HepG2 (cell line): ENCODE measurements at regions not wholly inside any gene's neighbourhood (a gene's known extent, or its start where the extent isn't known, plus 50 kb on each side); places are given as distances from the start of the nearest gene placed in this dataset.

Source experiments
- CEBPB ChIP-seq: IDR thresholded peaks from 2 replicates; pipeline ENCODE4 v1.6.1; 2011; ENCODE audit warnings: low read depth, low read length, improper control_type of control experiment, borderline replicate concordance
- ELF1 ChIP-seq: sonication (generic); formaldehyde crosslinking; IDR thresholded peaks from 2 replicates; pipeline ENCODE4 v1.4.0; 2020; ENCODE audit warnings: missing genetic modification reagents
- EP300 ChIP-seq, 3 experiments: sonication (generic) in 1 of 3; formaldehyde crosslinking in 1 of 3; IDR thresholded peaks; 2 replicates each; pipeline versions ENCODE4 v1.5.1 to v1.6.1; 2011 to 2020; ENCODE audit warnings: low read depth in 2 of 3, low read length in 2 of 3, borderline replicate concordance in 1 of 3, improper control_type of control experiment in 1 of 3, mild to moderate bottlenecking in 1 of 3, missing genetic modification reagents in 1 of 3, moderate library complexity in 1 of 3
- IKZF4 ChIP-seq: sonication (generic); formaldehyde crosslinking; IDR thresholded peaks from 2 replicates; pipeline ENCODE4 v1.5.1; 2020; ENCODE audit warnings: borderline replicate concordance, mild to moderate bottlenecking, low read depth, missing genetic modification reagents; ENCODE audit errors: not compliant biosample characterization
- MAFG ChIP-seq: sonication (generic); formaldehyde crosslinking; IDR thresholded peaks from 2 replicates; pipeline ENCODE4 v1.5.1; 2020; ENCODE audit warnings: mild to moderate bottlenecking, missing genetic modification reagents
- POLR2AphosphoS5 ChIP-seq: IDR thresholded peaks from 2 replicates; pipeline ENCODE4 v1.6.1; 2012; ENCODE audit warnings: low read depth, low read length
- TEAD2 ChIP-seq: sonication (generic); formaldehyde crosslinking; IDR thresholded peaks from 2 replicates; pipeline ENCODE4 v1.9.0; 2021; ENCODE audit warnings: missing genetic modification reagents
- TF ChIP-seq, protein P1 (sequence below): sonication (generic); formaldehyde crosslinking; IDR thresholded peaks from 2 replicates; pipeline ENCODE4 v1.5.0; 2020; ENCODE audit warnings: mild to moderate bottlenecking, missing genetic modification reagents, moderate library complexity

DNA sequence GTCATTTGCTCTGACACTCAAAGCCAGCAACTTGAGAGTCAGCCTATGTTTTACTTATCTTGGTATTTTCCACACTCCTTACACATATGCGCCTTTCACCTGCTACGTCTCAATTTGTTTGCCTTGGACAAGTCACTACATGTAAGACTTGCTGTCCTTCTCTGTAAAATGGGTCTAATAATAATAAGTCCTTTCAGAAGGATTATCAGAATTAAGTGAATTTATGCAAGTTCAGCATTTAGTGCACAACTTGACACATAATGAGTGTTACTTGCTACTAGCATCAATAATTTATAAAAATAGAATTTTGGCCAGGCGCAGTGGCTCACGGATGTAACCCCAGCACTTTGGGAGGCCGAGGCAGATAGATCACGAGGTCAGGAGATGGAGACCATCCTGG lies 71.1 kb upstream of the UBL3 start:
- TF ChIP-seq ELF1 (CRISPR knock-in tag), result no peak
- no peak for TF ChIP-seq IKZF4 (CRISPR knock-in tag)
- no peak for TF ChIP-seq EP300 (IDR thresholded peaks at IDR 0.05; ENCODE audit: low read depth in 2 of 2, low read length in 2 of 2)
- TF ChIP-seq EP300 (CRISPR knock-in tag; IDR thresholded peaks at IDR 0.05; ENCODE audit: borderline replicate concordance), result no peak
- TF ChIP-seq MAFG (CRISPR knock-in tag), result no peak
- no peak for TF ChIP-seq CEBPB
- no peak for TF ChIP-seq TEAD2 (CRISPR knock-in tag)
- TF ChIP-seq, protein P1, sequence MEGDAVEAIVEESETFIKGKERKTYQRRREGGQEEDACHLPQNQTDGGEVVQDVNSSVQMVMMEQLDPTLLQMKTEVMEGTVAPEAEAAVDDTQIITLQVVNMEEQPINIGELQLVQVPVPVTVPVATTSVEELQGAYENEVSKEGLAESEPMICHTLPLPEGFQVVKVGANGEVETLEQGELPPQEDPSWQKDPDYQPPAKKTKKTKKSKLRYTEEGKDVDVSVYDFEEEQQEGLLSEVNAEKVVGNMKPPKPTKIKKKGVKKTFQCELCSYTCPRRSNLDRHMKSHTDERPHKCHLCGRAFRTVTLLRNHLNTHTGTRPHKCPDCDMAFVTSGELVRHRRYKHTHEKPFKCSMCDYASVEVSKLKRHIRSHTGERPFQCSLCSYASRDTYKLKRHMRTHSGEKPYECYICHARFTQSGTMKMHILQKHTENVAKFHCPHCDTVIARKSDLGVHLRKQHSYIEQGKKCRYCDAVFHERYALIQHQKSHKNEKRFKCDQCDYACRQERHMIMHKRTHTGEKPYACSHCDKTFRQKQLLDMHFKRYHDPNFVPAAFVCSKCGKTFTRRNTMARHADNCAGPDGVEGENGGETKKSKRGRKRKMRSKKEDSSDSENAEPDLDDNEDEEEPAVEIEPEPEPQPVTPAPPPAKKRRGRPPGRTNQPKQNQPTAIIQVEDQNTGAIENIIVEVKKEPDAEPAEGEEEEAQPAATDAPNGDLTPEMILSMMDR, result no peak
- TF ChIP-seq POLR2AphosphoS5, result no peak
